GM18868 (cell line): ENCODE measurements at regions not wholly inside any gene's neighbourhood (a gene's known extent, or its start where the extent isn't known, plus 50 kb on each side); places are given as distances from the start of the nearest gene placed in this dataset.

Experiments used
- ATAC-seq: cut with Tn5 transposase; IDR thresholded peaks from one replicate; pipeline ENCODE4 v1.9.1; 2021; ENCODE audit warnings: mild to moderate bottlenecking, moderate library complexity; ENCODE audit not compliant: unreplicated experiment

DNA sequence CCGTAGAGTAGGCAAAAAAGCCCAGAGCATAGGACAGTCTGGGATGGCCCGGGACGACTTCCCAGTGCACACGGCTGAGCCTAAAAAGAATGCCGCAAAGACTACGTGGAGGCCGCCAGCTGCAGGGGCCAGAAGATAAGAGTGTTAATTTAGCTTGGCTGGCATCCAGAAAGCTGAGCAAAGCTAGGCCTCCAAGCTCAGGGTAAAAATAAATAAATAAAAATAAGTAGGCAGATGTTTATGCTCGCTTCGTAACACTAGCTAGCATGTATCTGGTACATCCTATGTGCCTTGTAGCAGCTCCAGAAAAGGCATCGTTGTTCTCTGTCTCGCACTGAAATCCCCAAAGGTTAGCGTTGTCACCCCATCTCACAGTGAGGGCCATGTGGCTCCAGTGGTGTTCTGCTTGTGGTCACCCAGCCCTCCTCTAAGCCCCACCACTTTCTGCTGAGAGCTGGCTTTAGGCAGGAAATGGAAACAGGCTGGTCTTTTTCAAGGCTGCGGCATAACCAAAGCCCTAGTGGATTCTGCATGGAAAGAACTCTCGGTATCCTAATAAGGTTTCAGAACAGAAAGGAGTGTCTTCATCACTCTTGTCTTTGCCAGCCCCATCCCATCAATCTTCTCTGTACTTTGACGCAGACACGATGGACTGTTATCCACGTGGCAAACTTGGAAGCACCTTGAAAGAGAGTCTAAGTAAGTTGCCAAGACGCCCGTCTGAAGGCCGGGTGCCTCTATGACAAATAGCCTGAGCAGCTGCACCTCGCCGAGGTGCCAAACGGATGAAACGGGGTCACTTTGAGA lies 58.1 kb upstream of the MEF2A start:
- ATAC-seq, result peak; percentile 25

DNA sequence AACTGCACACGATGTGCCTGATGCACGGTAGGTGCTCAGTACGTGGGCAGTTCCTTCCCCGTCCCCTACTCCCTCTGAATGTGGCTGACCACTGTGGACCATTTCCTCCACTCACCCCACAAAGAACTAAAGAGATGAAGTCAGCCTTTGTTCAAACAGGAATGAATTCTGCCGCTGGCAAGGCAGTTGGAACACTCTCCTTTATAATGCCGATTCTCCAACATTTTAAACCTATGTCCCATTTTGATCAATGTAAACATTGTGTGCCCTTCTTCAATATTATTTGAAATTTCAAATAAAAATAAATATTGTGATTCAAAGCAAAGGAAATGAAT lies 57.5 kb upstream of the MEF2A start:
- no peak for ATAC-seq

DNA sequence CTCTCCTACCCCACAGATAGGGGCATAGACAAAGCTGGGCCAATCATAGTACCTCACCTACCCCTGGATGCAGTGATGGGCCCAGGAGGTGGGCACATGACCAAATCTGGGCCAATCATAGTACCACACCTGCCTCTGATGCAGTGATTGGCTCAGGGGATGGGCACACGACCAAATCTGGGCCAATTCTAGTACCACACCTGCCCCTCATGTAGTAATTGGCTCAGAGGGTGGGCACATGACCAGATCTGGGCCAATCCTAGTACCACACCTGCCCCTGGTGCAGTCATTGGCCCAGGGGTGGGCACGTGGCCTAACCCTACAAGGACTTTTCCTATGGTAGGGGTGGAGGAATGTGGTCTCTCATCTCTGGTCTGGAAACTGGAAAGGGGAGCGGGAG lies 56.9 kb upstream of the MEF2A start:
- no peak for ATAC-seq

DNA sequence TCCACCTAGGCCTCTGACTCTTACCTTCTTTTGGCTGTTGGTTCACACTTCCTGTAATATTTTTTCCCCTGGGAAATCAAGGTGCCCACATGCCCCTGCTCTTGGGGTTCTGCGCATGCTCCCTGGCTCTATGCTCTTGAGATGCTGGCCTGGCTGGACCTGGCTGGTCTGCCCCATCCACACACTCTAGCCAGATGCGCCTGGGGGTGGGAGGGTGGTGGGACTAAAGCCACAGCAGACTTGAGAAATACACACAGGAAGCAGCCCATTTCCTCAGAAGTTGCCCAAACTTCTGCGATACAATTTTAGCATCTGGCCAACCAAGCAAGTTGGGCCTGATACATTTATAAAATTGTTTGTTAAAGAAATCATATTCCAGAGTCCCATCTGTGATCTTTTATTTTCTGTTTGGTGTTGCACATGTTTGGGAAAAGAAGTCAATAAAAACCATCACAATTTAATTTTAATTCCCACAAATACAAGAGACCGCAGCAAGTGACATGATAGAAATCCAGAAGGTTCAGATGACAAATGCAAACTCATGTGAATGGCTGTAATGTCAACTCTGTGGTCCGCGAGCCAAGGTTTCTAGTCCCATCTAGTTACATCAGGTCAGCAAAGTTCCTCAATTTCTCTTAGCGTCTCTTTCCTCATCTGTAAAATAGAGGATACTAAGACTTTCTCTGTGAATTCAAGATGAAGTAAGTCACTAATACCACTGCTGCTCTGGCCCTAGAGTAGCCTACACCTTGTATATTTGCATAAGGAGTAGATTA lies 55.9 kb upstream of the MEF2A start:
- no peak for ATAC-seq

DNA sequence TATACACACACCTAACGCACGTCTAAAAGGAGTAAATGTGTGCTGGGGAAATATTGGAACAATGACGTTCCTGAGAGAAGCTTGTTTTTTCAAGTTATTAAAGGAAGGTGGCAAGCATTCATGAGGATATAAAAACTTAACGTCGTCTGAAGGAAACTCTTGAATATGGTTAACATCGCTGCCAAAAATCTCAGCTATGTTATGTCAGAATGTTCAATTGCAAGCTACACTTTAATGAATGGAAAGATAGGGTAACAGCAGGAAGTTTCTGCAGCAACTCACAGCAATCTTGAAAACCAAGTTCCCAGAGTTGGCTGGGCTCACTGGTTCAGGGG lies 54.3 kb upstream of the MEF2A start:
- ATAC-seq, result no peak

DNA sequence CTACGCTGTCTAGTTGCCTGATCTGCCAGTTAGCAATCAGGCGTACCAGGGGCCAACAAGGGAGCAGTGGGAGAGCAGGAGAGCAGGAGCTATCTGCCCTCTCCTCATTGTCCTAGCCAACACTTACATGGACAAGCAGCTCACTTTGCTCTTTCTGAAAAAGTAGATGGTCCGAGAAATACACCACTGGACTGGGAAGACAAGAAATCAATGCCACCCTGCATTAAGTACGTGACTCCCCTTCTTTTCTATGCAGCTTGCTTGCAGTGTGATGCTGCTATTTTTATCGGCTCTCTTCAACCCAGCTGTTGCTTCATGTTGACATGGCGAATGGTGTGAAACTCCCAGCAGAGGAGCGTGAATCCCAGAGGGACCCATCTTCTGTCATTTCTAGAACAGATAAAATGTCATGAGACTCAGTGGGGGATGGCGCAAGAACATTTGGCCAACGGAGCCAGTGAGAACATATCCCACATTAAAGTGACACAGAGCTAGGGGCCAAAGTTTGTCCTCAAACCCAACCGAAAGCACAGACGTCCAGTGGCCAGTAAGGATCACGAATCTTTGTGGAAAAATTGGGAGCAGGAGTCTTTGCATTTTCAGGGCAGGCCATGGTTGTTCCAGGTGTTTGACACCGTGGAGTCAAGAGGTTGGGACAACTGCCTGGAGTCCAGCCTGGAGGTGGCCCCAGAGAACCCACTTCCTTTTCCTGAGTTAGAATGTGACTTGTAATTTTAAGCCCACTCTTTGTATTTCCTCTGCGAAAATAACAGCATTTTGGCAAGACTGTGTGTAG lies 53.7 kb upstream of the MEF2A start:
- ATAC-seq, result peak; percentile 71

DNA sequence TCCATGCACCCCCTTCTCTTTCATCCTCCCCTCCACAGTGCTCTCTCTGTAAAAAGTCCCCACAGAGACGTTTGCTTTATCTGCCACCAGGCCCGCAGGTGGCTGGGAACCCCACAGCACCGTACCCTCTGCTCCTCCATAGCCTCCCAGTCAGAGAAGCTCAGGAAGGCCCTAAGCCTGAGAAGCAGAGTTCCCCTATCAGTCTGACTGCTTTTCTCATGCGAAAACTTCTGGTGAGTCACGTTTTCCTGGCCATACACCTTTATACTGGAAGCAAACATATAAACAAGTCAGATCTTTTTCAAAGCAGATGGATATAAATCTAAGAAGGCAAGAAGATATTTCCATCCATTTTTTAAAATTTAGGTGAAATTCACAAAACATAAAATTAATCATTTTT lies 51.5 kb upstream of the MEF2A start:
- peak; percentile 24 for ATAC-seq
